ENCODE measurements at regions not wholly inside any gene's neighbourhood (a gene's known extent, or its start where the extent isn't known, plus 50 kb on each side); places are given as distances from the start of the nearest gene placed in this dataset.

- ChIA-PET CTCF (no interaction called here), POLR2A (ENCODE audit: unreplicated experiment) (no interaction called here)
- H3K9me2 ChIP-seq (replicated peaks; ENCODE audit: low read length): no peaks in the 10 kb centered on the region
- H3K79me2 ChIP-seq (ENCODE audit: low read length): no peaks in the 10 kb centered on the region
- no peak overlapping the region for H3K4me2 ChIP-seq (ENCODE audit: low read length)
- TF ChIP-seq, protein P1, sequence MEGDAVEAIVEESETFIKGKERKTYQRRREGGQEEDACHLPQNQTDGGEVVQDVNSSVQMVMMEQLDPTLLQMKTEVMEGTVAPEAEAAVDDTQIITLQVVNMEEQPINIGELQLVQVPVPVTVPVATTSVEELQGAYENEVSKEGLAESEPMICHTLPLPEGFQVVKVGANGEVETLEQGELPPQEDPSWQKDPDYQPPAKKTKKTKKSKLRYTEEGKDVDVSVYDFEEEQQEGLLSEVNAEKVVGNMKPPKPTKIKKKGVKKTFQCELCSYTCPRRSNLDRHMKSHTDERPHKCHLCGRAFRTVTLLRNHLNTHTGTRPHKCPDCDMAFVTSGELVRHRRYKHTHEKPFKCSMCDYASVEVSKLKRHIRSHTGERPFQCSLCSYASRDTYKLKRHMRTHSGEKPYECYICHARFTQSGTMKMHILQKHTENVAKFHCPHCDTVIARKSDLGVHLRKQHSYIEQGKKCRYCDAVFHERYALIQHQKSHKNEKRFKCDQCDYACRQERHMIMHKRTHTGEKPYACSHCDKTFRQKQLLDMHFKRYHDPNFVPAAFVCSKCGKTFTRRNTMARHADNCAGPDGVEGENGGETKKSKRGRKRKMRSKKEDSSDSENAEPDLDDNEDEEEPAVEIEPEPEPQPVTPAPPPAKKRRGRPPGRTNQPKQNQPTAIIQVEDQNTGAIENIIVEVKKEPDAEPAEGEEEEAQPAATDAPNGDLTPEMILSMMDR (conservative IDR thresholded peaks at IDR 0.05; ENCODE audit: low read depth, low read length): no peak
- no peak for TF ChIP-seq EZH2 (IDR thresholded peaks at IDR 0.05; ENCODE audit: low read length, unreplicated experiment)
- TF ChIP-seq EZH2phosphoT487 (IDR thresholded peaks at IDR 0.05; ENCODE audit: borderline replicate concordance, low read length): no peak
- no peak overlapping the region for H3K9ac ChIP-seq (ENCODE audit: low read length)
- H3K4me1 ChIP-seq (ENCODE audit: insufficient read depth, low read length): no peaks in the 10 kb centered on the region
- H3K27ac ChIP-seq (ENCODE audit: low read length): no peak overlapping the region
- H3F3A ChIP-seq (ENCODE audit: low read length, unreplicated experiment): no peaks in the 10 kb centered on the region
- H3K36me3 ChIP-seq (ENCODE audit: low read depth, low read length): no peaks in the 10 kb centered on the region
- no peaks in the 10 kb centered on the region for H3K27me3 ChIP-seq (ENCODE audit: low read length)
- H2AFZ ChIP-seq (ENCODE audit: low read length): no peak overlapping the region
- H4K20me1 ChIP-seq (ENCODE audit: low read length): no peaks in the 10 kb centered on the region
- H3K9me3 ChIP-seq (ENCODE audit: low read length): no peaks in the 10 kb centered on the region
- ATAC-seq: no peak
- intact Hi-C loops (cut with micrococcal nuclease): no loop called here
- no peak overlapping the region for H3K4me3 ChIP-seq (ENCODE audit: low read length)
- no peak for DNase-seq
- no TSS peak for BruUV-seq (replicated peaks)
Observed at GRCh38 chr16:13611596-13611995, 308.4 kb upstream of the ERCC4 start.

- Histone ChIP-seq H3K4me1 (ENCODE audit: insufficient read depth, low read length) (no peaks in the 10 kb centered on the region), H3K9me3 (ENCODE audit: low read length) (no peaks in the 10 kb centered on the region), H3K36me3 (ENCODE audit: low read depth, low read length) (no peaks in the 10 kb centered on the region), H4K20me1 (ENCODE audit: low read length) (no peaks in the 10 kb centered on the region), H3K79me2 (ENCODE audit: low read length) (no peaks in the 10 kb centered on the region), H3K9me2 (replicated peaks; ENCODE audit: low read length) (no peaks in the 10 kb centered on the region), H3K4me3 (ENCODE audit: low read length) (no peak overlapping the region), H3K9ac (ENCODE audit: low read length) (no peak overlapping the region), H3K27me3 (ENCODE audit: low read length) (no peaks in the 10 kb centered on the region), H3K27ac (ENCODE audit: low read length) (no peak overlapping the region), H2AFZ (ENCODE audit: low read length) (no peak overlapping the region), H3F3A (ENCODE audit: low read length, unreplicated experiment) (no peaks in the 10 kb centered on the region), H3K4me2 (ENCODE audit: low read length) (no peak overlapping the region)
- ATAC-seq (no peak), DNase-seq (no peak)
- ChIA-PET CTCF (no interaction called here), POLR2A (ENCODE audit: unreplicated experiment) (no interaction called here)
- no TSS peak for BruUV-seq (replicated peaks)
- intact Hi-C loops (cut with micrococcal nuclease): no loop called here
- no peak for TF ChIP-seq EZH2 (IDR thresholded peaks at IDR 0.05; ENCODE audit: low read length, unreplicated experiment)
- TF ChIP-seq, protein P1 (conservative IDR thresholded peaks at IDR 0.05; ENCODE audit: low read depth, low read length): no peak
- no peak for TF ChIP-seq EZH2phosphoT487 (IDR thresholded peaks at IDR 0.05; ENCODE audit: borderline replicate concordance, low read length)
Observed at GRCh38 chr16:13612623-13613022, 307.3 kb upstream of the ERCC4 start.

GRCh38 chr16:13613165-13613564 is 306.8 kb upstream of the ERCC4 start:
- Histone ChIP-seq H3K27me3 (ENCODE audit: low read length) (no peaks in the 10 kb centered on the region), H3K9ac (ENCODE audit: low read length) (no peak overlapping the region), H3K9me3 (ENCODE audit: low read length) (no peaks in the 10 kb centered on the region), H3K4me3 (ENCODE audit: low read length) (no peak overlapping the region), H4K20me1 (ENCODE audit: low read length) (no peaks in the 10 kb centered on the region), H3K4me1 (ENCODE audit: insufficient read depth, low read length) (no peaks in the 10 kb centered on the region), H3K36me3 (ENCODE audit: low read depth, low read length) (no peaks in the 10 kb centered on the region), H2AFZ (ENCODE audit: low read length) (no peak overlapping the region), H3K4me2 (ENCODE audit: low read length) (no peak overlapping the region), H3K27ac (ENCODE audit: low read length) (no peak overlapping the region), H3K9me2 (replicated peaks; ENCODE audit: low read length) (no peaks in the 10 kb centered on the region), H3F3A (ENCODE audit: low read length, unreplicated experiment) (no peaks in the 10 kb centered on the region), H3K79me2 (ENCODE audit: low read length) (no peaks in the 10 kb centered on the region)
- ATAC-seq: no peak
- intact Hi-C loops (cut with micrococcal nuclease): no loop called here
- BruUV-seq (replicated peaks): no TSS peak
- POLR2A ChIA-PET (ENCODE audit: unreplicated experiment): no interaction called here
- CTCF ChIA-PET: no interaction called here
- no peak for TF ChIP-seq EZH2phosphoT487 (IDR thresholded peaks at IDR 0.05; ENCODE audit: borderline replicate concordance, low read length)
- no peak for TF ChIP-seq EZH2 (IDR thresholded peaks at IDR 0.05; ENCODE audit: low read length, unreplicated experiment)
- TF ChIP-seq, protein P1 (conservative IDR thresholded peaks at IDR 0.05; ENCODE audit: low read depth, low read length): no peak
- no peak for DNase-seq

Measured in PC-3 (cell line).